ENCODE measurements at regions not wholly inside any gene's neighbourhood (a gene's known extent, or its start where the extent isn't known, plus 50 kb on each side); places are given as distances from the start of the nearest gene placed in this dataset.
"Not testable (repeated sequence)": the region's sequence is repeated elsewhere in the genome, so short reads cannot be mapped to it uniquely, and the experiment has no call there.

GRCh38 chr15:24394303-24394702 is 281.3 kb upstream of the NPAP1 start:
- Histone ChIP-seq H3K9me3 (ENCODE audit: control insufficient read depth, low read depth, low read length) (peaks cover 8% of the 10 kb centered on the region), H2BK20ac (ENCODE audit: low read depth, low read length, poor library complexity, severe bottlenecking) (no peak overlapping the region), H3K18ac (ENCODE audit: insufficient read length, low read depth, low read length) (no peak overlapping the region), H4K91ac (ENCODE audit: insufficient read length, low read depth, low read length) (no peak overlapping the region), H3K4me1 (ENCODE audit: insufficient read depth, low read length) (no peaks in the 10 kb centered on the region), H3K14ac (ENCODE audit: insufficient read depth, low read length) (no peak overlapping the region), H3K79me1 (ENCODE audit: insufficient read depth, low read depth, low read length, poor library complexity, severe bottlenecking) (no peaks in the 10 kb centered on the region), H3K27ac (ENCODE audit: insufficient read length, low read depth, low read length) (no peak overlapping the region), H2BK15ac (ENCODE audit: low read depth, low read length) (no peak overlapping the region), H3T11ph (ENCODE audit: low read length) (no peak overlapping the region), H2BK12ac (ENCODE audit: insufficient read length, low read depth, low read length) (no peak overlapping the region), H3K23ac (ENCODE audit: insufficient read length, low read depth, low read length) (no peak overlapping the region), H3K9ac (ENCODE audit: extremely low read depth, insufficient read length, low read length) (no peak overlapping the region), H3K27me3 (ENCODE audit: insufficient read depth, low read length) (no peaks in the 10 kb centered on the region), H3K56ac (ENCODE audit: insufficient read length, low read depth, low read length) (no peak overlapping the region), H4K8ac (replicated peaks; ENCODE audit: insufficient read length, low read depth, low read length) (no peak overlapping the region), H3K23me2 (ENCODE audit: insufficient read length, low read depth, low read length, poor library complexity, severe bottlenecking) (no peaks in the 10 kb centered on the region), H4K20me1 (ENCODE audit: control insufficient read depth, insufficient read depth, insufficient read length) (no peaks in the 10 kb centered on the region), H3K4ac (ENCODE audit: low read depth, low read length) (no peak overlapping the region), H3K79me2 (ENCODE audit: insufficient read depth, low read length) (no peaks in the 10 kb centered on the region), H3K4me2 (ENCODE audit: insufficient read depth, insufficient read length, low read length) (no peak overlapping the region), H2AK5ac (ENCODE audit: insufficient read length, low read length) (no peak overlapping the region), H4K5ac (ENCODE audit: insufficient read length, low read depth, low read length) (no peak overlapping the region), H2BK5ac (ENCODE audit: insufficient read length, low read length) (no peak overlapping the region), H2AFZ (ENCODE audit: low read length) (no peak overlapping the region), H2BK120ac (ENCODE audit: low read depth, low read length, poor library complexity, severe bottlenecking) (no peak overlapping the region)
- TF ChIP-seq CTCF (conservative IDR thresholded peaks at IDR 0.05), result no peak
- WGBS (ENCODE audit: extremely low coverage, insufficient read length, low lambda C conversion rate), result no CpG with 5 or more reads among the region's 1 CpG
- Mint-ChIP-seq H3K4me1 (no peaks in the 10 kb centered on the region), H3K36me3 (ENCODE audit: insufficient read depth in 1 of 3, low read depth in 3 of 3) (no peaks in the 10 kb centered on the region), H3K9me3 (peaks cover 47 to 56% of the 10 kb centered on the region in 2 experiments), H3K27me3 (ENCODE audit: low read depth) (no peaks in the 10 kb centered on the region; the same call in 1 of the 2 replicates), H3K4me3 (no peak overlapping the region), H3K27ac (no peak overlapping the region)
- no peak for DNase-seq

GRCh38 chr15:24412649-24413048 is 262.9 kb upstream of the NPAP1 start:
- H2BK15ac ChIP-seq (ENCODE audit: low read depth, low read length); H2BK120ac ChIP-seq (ENCODE audit: low read depth, low read length, poor library complexity, severe bottlenecking); H3K9ac ChIP-seq (ENCODE audit: extremely low read depth, insufficient read length, low read length); H3K4me1 ChIP-seq (ENCODE audit: insufficient read depth, low read length); H3K56ac ChIP-seq (ENCODE audit: insufficient read length, low read depth, low read length); H3K9me3 ChIP-seq (ENCODE audit: control insufficient read depth, low read depth, low read length); H3K4me1 Mint-ChIP-seq; H3K79me2 ChIP-seq (ENCODE audit: insufficient read depth, low read length); H3K79me1 ChIP-seq (ENCODE audit: insufficient read depth, low read depth, low read length, poor library complexity, severe bottlenecking); H4K5ac ChIP-seq (ENCODE audit: insufficient read length, low read depth, low read length); DNase-seq; H3K14ac ChIP-seq (ENCODE audit: insufficient read depth, low read length); H3K18ac ChIP-seq (ENCODE audit: insufficient read length, low read depth, low read length); H2BK12ac ChIP-seq (ENCODE audit: insufficient read length, low read depth, low read length); H2BK20ac ChIP-seq (ENCODE audit: low read depth, low read length, poor library complexity, severe bottlenecking); H3K27me3 Mint-ChIP-seq (ENCODE audit: low read depth); H4K8ac ChIP-seq (replicated peaks; ENCODE audit: insufficient read length, low read depth, low read length); H3K4me3 Mint-ChIP-seq; H2BK5ac ChIP-seq (ENCODE audit: insufficient read length, low read length); H2AK5ac ChIP-seq (ENCODE audit: insufficient read length, low read length); H2AFZ ChIP-seq (ENCODE audit: low read length); H3K4ac ChIP-seq (ENCODE audit: low read depth, low read length); H3K27ac Mint-ChIP-seq; H3K23ac ChIP-seq (ENCODE audit: insufficient read length, low read depth, low read length); H3K4me2 ChIP-seq (ENCODE audit: insufficient read depth, insufficient read length, low read length); H4K20me1 ChIP-seq (ENCODE audit: control insufficient read depth, insufficient read depth, insufficient read length); H3K23me2 ChIP-seq (ENCODE audit: insufficient read length, low read depth, low read length, poor library complexity, severe bottlenecking); H4K91ac ChIP-seq (ENCODE audit: insufficient read length, low read depth, low read length); H3K27me3 ChIP-seq (ENCODE audit: insufficient read depth, low read length); H3K27ac ChIP-seq (ENCODE audit: insufficient read length, low read depth, low read length); H3T11ph ChIP-seq (ENCODE audit: low read length): not testable (repeated sequence)
- peaks cover 71 to 81% of the 10 kb centered on the region in 2 experiments for H3K9me3 Mint-ChIP-seq
- WGBS (ENCODE audit: extremely low coverage, insufficient read length, low lambda C conversion rate), result no CpG with 5 or more reads among the region's 1 CpG
- peaks cover 3 to 11% (median 8%) of the 10 kb centered on the region in 3 experiments for H3K36me3 Mint-ChIP-seq (ENCODE audit: insufficient read depth in 1 of 3, low read depth in 3 of 3)
